UCSD-AML1 (cell line): ENCODE measurements at regions not wholly inside any gene's neighbourhood (a gene's known extent, or its start where the extent isn't known, plus 50 kb on each side); places are given as distances from the start of the nearest gene placed in this dataset.

Experiments used
- DNase-seq: peaks from one replicate; lab custom pipeline; 2025; ENCODE audit not compliant: unreplicated experiment; lab: John Stamatoyannopoulos, UW

- DNase-seq, result no peak
Observed at GRCh38 chr2:144333143-144333555, 186.8 kb downstream of the ZEB2 start.

GRCh38 chr2:144332356-144333142, 187.4 kb downstream of the ZEB2 start:
- DNase-seq, result peak; percentile 94

GRCh38 chr2:144331674-144332355, 188.1 kb downstream of the ZEB2 start:
- no peak for DNase-seq

- peak; percentile 13 for DNase-seq
Observed at GRCh38 chr2:144330951-144331673, 188.8 kb downstream of the ZEB2 start.

- DNase-seq, result no peak
Observed at GRCh38 chr2:144329472-144329871, 190.4 kb downstream of the ZEB2 start.

- DNase-seq, result no peak
Observed at GRCh38 chr2:144328938-144329337, 191.0 kb downstream of the ZEB2 start.

- DNase-seq, result no peak
Observed at GRCh38 chr2:144326825-144327224, 193.1 kb downstream of the ZEB2 start.

- DNase-seq, result no peak
Observed at GRCh38 chr2:144325086-144325485, 194.8 kb downstream of the ZEB2 start.

- no peak for DNase-seq
Observed at GRCh38 chr2:144324446-144325045, 195.4 kb downstream of the ZEB2 start.

- no peak for DNase-seq
Observed at GRCh38 chr2:144323946-144324345, 196.0 kb downstream of the ZEB2 start.

- DNase-seq, result no peak
Observed at GRCh38 chr2:144322379-144322778, 197.5 kb downstream of the ZEB2 start.

- DNase-seq, result peak; percentile 56
Observed at GRCh38 chr2:144320491-144320890, 199.4 kb downstream of the ZEB2 start.

- DNase-seq, result no peak
Observed at GRCh38 chr2:144317071-144317738, 202.7 kb downstream of the ZEB2 start.

- DNase-seq, result no peak
Observed at GRCh38 chr2:144310889-144311608, 208.9 kb downstream of the ZEB2 start.

GRCh38 chr2:144310484-144310883, 209.4 kb downstream of the ZEB2 start:
- DNase-seq, result no peak

- no peak for DNase-seq
Observed at GRCh38 chr2:144307711-144308110, 212.2 kb downstream of the ZEB2 start.

- DNase-seq, result no peak
Observed at GRCh38 chr2:144304202-144304601, 215.7 kb downstream of the ZEB2 start.

- no peak for DNase-seq
Observed at GRCh38 chr2:144300632-144301031, 219.3 kb downstream of the ZEB2 start.

- DNase-seq, result no peak
Observed at GRCh38 chr2:144290276-144290675, 229.6 kb downstream of the ZEB2 start.

- no peak for DNase-seq
Observed at GRCh38 chr2:144288438-144288837, 231.5 kb downstream of the ZEB2 start.
